ENCODE measurements at regions not wholly inside any gene's neighbourhood (a gene's known extent, or its start where the extent isn't known, plus 50 kb on each side); places are given as distances from the start of the nearest gene placed in this dataset.
"Not testable (repeated sequence)": the region's sequence is repeated elsewhere in the genome, so short reads cannot be mapped to it uniquely, and the experiment has no call there.

DNA sequence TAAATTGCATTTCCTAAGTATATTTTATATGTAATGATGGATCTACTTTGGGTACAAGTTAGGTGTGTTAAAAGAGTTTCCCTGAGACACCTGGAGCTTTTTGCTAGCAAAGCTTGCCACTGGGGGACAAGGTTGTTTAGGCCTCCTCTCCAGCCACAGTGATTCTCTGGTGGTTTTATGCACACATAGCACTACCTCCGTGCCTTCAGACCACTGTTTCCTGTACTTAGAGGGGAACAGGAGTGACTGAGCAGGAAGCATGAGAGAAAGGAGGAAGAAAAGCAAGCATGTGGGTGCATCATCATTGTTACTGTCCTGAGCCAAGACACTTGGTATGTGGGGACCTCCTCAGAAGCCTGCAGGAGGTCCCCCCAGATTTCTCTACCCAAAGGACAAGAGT is 272.1 kb downstream of the RASEF start:
- no peak for DNase-seq (ENCODE audit: low spot score)

DNA sequence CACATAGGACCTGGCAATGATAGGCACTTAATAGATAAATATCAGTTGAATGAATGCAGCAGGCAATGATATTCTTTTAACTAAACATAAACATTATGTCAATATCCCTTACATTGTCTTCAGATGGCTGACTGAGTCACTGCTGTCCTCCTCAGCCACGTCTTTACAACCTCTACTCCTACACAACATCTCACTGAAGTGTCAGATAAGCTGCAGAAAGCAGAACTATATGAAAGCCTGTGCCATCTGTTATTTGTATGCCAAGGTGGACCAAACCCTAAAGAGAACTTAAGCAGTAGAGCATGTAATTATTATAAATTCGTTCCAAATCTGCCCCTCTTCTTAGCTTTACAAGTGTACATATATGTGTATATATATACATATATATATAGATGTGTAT is 271.2 kb downstream of the RASEF start:
- DNase-seq (ENCODE audit: low spot score): no peak

DNA sequence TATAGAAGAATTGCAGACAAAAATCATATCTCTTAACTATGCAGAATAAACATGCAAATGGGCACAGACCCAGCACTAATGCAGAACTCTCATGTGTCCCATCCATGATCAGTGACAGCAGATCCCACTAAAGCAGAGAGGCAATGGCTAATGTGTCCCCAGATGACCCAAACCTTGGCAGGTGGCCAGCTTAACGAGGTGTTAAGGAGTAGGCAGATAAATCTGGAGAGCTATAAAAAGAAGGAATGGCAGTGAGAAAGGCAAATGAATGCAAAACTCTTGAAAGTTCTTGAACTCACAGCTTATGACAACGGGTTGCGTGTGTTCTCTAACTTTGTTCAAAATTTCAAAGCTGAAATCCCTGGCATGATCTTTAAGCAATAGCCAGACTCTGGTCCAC is 265.4 kb downstream of the RASEF start:
- DNase-seq (ENCODE audit: low spot score): no peak

DNA sequence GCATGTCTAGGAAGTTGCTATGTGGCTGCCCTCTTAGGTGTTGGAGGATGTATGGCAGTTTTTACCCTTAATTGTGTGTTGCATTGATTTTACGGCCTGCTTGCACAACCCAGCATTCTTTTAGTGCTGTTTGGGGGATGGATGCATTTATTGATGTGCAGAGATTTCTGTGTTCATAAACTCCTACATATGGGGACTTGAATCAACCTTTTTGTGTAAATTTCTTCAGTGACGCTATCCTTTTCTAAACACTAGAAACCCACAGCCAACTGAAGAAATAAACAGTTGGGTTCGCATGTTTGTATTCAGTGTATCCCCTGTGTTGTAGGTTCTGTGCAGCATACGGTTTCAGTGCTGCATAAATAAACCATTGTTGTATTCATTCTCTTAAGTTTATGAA is 263.7 kb downstream of the RASEF start:
- no peak for DNase-seq (ENCODE audit: low spot score)

DNA sequence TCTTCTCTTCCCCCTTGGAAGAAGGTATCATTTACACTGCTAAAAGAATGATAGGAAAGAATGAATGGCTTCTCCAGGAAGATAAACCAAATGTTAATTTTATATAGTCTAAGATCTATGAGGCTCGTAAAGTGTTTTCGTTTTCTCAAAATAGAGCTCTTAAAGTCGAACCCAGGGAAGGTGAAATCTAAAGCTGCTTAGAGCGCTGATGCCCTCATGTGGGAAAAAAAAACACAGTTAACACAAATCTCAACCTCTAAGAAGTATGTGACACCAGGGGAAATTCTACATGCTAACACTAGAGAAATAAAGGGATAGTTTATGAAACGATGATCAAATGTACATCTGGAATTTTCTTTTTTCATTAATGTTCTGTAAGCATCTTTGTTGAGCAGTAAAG is 257.9 kb downstream of the RASEF start:
- DNase-seq (ENCODE audit: low spot score): no peak

DNA sequence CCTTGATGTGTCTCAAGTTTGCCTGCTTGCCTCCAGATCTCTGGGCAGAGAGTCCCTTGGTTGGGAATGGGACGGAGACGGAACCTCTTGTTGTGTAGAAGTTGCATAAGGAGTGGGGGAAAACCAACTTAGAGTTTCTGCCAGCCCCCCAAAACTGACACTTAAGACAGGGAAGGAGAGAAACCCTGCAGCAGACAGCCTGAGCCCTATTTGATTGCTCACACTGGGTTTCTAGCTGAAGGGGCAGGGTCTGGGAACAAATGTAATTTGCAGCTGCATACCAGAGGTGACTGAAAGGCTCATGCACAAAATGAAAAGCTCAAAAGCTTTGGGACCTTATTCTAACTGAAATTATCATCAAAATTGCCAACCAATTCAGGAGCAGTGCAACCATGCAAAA is 254.5 kb downstream of the RASEF start:
- DNase-seq (ENCODE audit: low spot score): no peak

DNA sequence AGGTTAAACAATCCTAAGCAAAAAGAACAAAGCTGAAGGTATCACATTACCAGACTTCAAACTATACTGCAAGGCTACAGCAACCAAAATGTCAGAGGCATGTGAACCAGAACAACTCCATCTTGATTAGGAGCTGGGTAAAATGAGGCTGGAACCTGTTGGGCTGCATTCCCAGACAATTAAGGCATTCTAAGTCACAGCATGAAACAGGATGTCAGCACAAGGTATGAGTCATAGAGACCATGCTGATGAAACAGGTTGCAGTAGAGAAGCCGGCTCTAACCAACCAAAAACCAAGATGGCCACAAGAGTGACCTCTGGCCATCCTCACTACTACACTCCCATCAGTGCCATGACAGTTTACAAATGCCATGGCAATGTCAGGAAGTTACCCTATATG is 252.0 kb downstream of the RASEF start:
- no peak for DNase-seq (ENCODE audit: low spot score)

DNA sequence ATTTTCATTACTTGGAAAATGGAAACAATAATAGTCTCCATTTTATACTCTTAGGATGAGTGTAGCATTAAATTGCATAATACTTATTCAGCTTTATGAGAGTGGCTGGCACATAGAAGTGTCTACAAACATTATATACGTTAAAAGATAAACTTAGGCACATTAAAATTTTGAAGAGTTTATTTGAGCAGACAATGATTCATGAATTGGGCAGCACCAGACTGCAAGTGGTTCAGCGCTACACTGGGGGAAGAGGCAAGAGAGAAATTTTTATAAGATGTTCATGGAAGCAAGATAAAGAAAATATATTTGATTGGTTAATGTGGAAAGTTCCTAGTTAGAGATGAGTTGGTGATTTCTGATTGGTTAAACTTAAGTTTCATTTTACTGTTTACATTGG is 243.7 kb downstream of the RASEF start:
- DNase-seq (ENCODE audit: low spot score): no peak

DNA sequence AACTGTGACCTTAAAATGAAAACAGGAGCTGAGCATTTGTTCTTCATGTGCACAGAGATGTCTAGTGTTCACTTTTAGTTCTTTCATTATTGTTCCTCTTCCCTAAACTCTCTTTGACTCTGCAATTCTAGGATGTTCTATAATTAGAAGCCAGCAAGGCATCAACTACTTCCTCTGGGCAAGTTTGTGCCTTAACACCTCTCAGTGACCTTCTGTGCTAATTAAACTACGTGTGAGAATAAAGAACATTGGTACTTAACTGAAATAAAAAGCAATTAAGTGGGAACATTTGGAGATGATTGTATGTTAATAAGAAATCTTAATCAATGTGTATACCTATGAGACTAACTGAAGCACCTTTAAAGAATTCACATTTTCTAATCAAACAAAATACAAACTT is 242.8 kb downstream of the RASEF start:
- no peak for DNase-seq (ENCODE audit: low spot score)

DNA sequence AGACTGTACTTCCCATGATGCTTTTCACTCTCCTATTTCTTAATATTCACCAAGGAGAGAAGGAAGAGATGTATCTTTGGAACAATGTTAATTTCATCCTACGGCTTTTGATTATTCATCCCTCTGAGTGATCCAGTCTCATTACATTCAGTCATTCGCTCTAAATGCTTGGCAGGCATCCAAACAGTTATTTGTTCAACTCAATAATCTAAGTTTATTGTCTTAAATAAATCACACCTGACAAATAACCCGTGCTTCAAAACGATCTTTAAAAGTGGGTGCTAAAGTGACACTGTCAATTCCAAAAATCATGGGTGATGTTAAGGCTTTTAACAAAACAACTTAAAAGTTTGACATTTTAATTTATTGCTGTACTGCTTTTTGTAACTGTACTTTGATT is 233.1 kb downstream of the RASEF start:
- DNase-seq (ENCODE audit: low spot score): no peak

DNA sequence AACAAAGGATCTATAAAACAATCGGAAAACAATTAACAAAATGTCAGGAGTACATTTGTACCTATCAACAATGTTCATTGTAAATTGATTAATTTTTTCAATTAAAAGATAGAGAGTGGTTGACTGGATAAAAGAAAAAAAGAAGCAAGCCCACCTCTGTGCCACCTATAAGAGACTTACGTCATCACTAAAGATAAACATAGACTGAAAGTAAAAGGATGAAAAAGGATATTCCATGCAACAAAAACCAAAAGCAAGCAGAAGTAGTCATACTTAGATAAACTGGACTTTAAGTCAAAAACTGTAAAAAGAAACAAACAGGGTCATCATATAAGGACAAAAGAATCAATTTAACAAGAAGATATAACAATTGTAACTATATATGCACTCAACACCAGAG is 197.4 kb downstream of the RASEF start:
- no peak for DNase-seq (ENCODE audit: low spot score)

DNA sequence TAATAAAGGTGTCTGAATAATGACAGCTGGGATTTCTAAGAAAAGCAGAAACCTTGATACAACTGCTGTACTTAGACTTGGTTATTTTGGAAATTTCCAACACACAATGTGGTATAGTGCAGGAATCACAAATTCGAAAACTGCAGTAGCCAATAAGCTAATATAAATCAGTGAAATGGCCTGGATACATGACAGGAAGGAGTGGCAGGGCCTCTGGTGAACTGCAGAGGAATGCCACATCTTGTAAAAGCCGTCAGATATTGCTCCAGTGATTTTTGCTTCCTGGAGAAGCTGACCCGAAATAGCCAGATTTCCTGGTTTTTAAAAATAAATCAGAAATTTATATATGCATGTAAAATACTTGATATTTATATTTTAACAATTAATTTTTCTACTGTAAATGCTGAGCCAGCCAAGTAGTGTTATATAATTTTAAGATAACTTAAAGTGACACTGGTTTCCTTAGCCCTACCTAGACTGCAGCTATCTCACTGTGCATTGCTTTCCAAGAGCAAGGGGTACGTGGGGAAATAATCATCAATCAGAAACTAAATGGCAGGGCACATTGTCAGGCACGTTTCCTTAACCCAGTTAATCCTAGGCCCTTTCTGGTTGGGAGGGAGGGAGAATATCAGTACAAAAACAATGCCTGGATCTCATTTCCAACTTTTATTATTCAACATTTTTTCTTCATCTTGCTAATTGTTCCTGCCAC is 182.4 kb downstream of the RASEF start:
- no peak for DNase-seq (ENCODE audit: low spot score)

DNA sequence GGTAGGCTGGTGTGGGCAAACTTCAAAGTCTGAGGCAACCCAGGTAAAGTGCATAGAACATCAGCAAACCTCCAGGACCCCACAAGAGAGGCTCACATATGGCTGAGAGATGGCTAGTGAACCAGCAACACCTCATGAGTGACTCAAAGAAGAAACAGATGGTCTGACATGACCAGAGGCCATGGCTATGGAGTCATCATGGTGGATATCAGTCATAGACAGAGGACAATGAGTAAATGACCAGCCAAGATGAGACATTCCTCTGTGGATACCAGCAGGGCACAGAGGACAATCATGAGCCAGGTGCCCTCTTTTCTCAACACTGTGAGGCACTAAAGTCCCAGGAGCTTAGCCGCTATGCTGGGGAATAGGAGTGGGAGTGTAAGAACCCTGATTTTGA is 180.8 kb downstream of the RASEF start:
- DNase-seq (ENCODE audit: low spot score): peak; percentile 3

DNA sequence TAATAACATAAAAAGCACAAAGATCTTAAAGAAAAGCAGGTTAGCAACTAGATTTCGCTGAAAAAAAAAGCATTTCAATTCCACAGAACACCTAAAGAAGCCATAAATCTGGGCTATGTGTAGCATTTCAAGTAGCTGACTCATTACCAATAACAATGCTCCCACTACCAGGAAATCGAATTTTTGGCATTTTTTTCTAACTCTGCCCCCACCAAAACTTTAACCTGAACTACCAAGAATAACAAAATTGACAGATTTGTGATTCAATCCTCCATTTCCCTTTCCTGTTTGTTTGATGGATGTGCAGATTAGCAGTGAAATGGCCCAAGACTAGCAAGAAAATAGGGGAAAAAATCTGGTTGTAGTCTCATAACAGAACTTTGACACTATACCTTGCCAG is 180.2 kb downstream of the RASEF start:
- no peak for DNase-seq (ENCODE audit: low spot score)

DNA sequence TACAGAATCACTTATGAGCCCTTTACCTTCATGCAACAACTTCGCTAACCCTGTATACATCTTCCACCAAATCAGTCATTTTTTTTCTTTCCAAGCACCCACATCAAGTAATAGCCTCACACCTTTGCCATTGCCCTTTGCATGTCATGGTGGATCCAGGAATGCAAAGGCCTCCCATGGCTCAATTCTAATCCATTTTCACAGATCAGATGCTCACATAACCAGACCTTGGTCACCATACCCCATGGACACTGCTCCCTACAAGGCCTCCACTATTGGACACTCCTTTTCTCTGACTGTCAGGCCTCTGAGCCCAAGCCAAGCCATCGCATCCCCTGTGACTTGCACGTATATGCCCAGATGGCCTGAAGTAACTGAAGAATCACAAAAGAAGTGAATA is 179.5 kb downstream of the RASEF start:
- no peak for DNase-seq (ENCODE audit: low spot score)

DNA sequence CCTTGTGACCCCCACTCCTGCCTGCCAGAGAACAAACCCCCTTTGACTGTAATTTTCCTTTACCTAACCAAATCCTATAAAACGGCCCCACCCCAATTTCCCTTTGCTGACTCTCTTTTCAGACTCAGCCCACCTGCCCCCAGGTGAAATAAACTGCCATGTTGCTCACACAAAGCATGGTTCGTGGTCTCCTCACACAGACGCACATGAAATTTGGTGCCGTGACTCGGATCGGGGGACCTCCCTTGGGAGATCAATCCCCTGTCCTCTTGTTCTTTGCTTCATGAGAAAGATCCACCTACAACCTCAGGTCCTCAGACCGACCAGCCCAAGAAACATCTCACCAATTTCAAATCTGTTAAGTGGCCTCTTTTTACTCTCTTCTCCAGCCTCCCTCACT is 179.0 kb downstream of the RASEF start:
- DNase-seq (ENCODE audit: low spot score): not testable (repeated sequence)

DNA sequence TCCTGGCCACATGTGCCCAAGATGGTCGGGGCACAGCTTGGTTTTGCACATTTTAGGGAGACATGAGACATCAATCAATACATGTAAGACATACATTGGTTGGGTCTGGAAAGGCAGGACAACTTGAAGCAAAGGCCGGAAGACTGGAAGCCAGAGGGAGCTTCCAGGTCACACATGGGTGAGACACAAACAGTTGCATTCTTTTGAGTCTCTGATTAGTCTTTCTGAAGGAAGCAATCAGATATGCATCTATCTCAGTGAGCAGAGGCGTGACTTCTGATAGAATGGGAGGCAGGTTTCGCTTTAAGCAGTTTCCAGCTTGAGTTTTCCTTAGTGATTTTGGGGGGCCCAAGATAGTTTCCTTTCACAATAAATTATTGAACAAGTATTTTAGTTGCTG is 172.5 kb downstream of the RASEF start:
- no peak for DNase-seq (ENCODE audit: low spot score)

DNA sequence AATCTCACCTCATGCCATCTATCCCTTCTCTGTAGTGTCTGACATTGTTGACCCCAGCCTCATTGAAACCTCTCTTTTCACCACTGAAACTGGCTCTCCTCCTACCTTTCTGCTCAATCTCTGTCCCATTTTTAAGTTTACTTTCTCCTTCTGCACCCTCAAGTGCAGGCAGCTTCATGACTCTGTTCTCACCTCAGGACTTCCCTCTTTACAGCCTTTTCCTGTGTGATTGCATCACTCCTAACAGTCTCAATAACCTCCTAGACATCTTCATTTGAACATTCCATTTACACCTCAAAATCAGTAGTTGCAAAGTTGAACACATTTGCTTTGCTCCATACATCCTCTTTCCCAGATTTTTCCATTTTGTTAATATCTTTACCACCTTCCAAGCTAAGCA is 172.1 kb downstream of the RASEF start:
- DNase-seq (ENCODE audit: low spot score): no peak

DNA sequence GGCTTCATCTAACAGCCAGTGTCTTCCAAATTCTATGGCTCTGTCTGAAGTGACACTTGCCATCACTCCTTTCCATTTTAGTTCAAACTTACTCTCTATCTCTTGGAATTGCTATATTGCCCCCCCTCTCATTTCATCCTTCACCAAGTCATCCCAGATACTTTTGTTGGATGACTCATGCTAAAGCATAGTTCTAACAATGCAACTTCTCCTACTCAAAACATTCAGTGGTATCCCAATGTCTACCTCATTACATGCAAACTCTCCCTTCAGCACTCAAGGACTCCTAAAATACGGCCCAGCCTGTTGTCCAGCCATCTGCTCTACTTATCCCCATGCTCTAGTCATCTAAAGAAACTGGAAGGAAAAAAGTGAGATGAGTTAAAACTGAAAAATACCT is 171.6 kb downstream of the RASEF start:
- no peak for DNase-seq (ENCODE audit: low spot score)

DNA sequence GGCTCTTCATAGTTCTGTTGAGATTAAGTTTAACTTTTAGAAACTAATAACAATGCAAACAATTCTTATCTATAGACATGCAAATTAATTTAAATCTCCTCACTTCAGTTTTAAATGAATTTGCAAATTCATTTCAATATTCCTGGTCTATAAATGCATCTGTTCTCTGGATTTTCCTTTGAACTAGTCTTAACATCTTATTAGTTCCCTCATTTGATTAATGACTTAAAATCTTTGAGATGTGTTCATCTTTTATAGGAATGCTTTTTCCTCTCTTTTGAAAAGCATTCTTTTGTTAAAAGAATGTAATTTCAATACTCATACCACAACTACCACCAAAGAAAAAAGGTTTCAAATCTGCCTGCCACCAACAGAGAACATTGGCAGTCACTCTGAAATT is 169.4 kb downstream of the RASEF start:
- no peak for DNase-seq (ENCODE audit: low spot score)

DNA sequence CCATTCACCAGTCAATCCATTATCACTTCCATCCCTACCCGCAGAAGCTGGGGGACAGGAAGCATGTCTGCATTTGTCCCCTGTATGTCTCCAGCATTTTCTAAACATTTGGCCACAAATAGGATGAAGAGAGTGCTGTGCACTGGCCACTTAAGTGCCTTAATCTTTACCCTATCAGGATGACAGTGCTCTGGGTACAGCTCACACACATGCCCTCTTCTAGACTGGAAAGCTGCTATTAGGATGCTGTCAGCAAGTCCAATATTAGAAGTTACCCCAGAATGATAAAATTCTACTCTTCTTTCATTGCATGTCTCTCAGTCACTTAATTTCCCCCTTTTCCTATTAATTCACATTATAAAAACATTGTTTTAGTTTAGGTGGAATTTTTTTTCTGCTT is 168.4 kb downstream of the RASEF start:
- DNase-seq (ENCODE audit: low spot score): no peak

DNA sequence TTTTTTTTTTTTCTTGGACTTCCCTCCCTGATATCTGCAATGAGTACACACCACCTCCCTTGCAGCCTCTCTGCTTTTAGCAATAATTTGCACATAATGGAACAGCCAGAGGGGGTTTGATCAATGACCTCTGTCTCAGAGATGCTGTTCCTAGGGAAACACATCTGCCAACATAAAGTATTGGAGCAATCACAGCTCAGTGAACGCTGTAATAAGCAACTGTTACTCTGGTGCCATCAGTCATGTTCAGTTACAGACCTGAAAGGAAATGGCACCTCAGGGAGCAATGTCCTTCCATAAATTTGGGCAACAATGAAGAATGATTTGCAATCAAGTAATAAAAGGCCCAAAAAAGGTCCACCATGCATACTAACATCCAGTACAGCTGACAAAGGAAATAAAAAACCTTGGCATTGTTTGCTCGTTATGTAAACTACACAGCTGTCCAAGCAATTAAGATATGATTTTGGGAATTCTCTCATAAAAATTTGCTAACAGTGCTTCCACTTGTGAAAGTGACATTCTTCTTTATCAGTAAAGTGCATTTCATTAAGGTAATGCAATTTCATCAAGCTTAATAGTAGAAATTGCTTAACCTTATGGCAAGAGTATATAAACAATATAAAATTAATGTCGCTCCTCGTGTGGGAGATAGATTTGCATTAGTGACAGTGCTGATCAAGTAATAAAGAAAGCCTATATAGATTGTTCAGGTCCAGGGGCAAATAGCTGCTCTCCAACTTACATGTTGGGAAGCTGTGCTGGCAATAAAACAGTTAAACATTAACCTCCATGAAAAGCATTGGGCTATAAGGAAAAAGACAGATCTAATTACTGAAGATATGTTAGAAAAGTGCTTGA is 167.8 kb downstream of the RASEF start:
- DNase-seq (ENCODE audit: low spot score): no peak

DNA sequence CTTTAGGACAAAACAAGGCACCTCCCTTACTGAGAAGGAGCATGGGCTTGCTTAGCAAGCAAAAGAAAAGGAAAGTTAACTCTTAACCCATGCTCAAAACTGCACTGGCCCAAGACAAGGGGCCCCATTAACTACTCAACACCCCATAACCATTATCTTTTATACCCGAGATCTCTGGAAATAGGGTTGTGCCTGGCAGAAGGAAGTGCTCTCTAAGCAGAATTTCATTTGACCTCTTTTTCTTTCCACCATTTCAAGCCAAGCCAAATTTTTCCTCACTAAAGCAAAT is 167.2 kb downstream of the RASEF start:
- DNase-seq (ENCODE audit: low spot score): no peak

DNA sequence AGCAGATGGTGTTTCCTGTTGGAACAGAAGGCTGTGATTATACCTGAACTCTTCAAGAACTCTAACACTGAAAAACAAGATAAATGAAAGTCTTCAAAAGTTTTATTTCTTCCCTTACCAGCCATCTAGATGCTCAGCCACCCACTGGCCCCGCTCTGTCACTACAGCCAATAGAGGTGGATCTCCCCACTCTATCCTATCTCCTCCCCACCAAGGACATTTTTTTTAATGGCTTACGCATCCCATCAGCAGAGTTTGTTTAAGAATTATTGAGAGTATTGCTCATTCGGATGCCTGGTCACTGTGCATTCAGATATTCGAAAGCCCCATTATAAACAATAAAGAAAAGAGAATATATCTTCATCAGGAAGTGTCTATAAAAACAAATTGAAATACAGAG is 159.4 kb downstream of the RASEF start:
- no peak for DNase-seq (ENCODE audit: low spot score)

Data from AG08395 (cell line).